Mucosa of descending colon (tissue), 3 donors: ENCODE measurements at regions not wholly inside any gene's neighbourhood (a gene's known extent, or its start where the extent isn't known, plus 50 kb on each side); places are given as distances from the start of the nearest gene placed in this dataset.

Experiments
- ATAC-seq: fragments of 200-7000 bp; cut with Tn5 transposase; one replicate; pipeline ENCODE4 v1.9.1; 2020; ENCODE audit warnings: mild to moderate bottlenecking, moderate library complexity
- DNase-seq, 3 donors: peaks; one replicate each; pipeline ENCODE4 v3.0.0-alpha.2; 2020
- H3K36me3 ChIP-seq: fragments of 200-600 bp; one replicate; pipeline ENCODE4 v1.8.0; 2021; ENCODE audit warnings: low read depth, mild to moderate bottlenecking
- H3K4me1 ChIP-seq: fragments of 200-600 bp; one replicate; pipeline ENCODE4 v1.8.0; 2021; ENCODE audit warnings: low read depth, mild to moderate bottlenecking
- H3K4me3 ChIP-seq: fragments of 200-600 bp; one replicate; pipeline ENCODE4 v1.8.0; 2021; ENCODE audit warnings: mild to moderate bottlenecking
- H3K9me3 ChIP-seq: fragments of 200-600 bp; one replicate; pipeline ENCODE4 v1.8.0; 2021; ENCODE audit warnings: mild to moderate bottlenecking
- CTCF ChIP-seq: fragments of 200-600 bp; IDR thresholded peaks from one replicate; pipeline ENCODE4 v1.8.0; 2022; ENCODE audit warnings: antibody characterized with exemption, mild to moderate bottlenecking
- intact Hi-C, 2 donors: fragments of 100-400 bp; cut with DNase I in 1 of 2; cut with micrococcal nuclease in 1 of 2; formaldehyde crosslinking; loops; one replicate each; pipeline versions ENCODE4 v1.11.0 to v1.11.1; 2022; cut with DNase I, micrococcal nuclease
- donor health status: DM: no; HTN: no; CAD: no; lungs with moderate emphysema.
- donor health status: DM: no; HTN: no; CAD: no.
- donor health status: DM: no; HTN: yes; CAD: no.

GRCh38 chr3:3606321-3606720 is 192.9 kb upstream of the LRRN1 start:
- H3K4me3 ChIP-seq = no peak overlapping the region
- H3K9me3 ChIP-seq = no peaks in the 10 kb centered on the region
- ATAC-seq (no peak), DNase-seq (no peak)
- H3K36me3 ChIP-seq = no peaks in the 10 kb centered on the region
- intact Hi-C loops = no loop called here
- no peaks in the 10 kb centered on the region for H3K4me1 ChIP-seq
- TF ChIP-seq CTCF = no peak

- intact Hi-C loops = no loop called here
- Histone ChIP-seq H3K9me3 (no peaks in the 10 kb centered on the region), H3K4me1 (no peaks in the 10 kb centered on the region), H3K36me3 (no peaks in the 10 kb centered on the region), H3K4me3 (no peak overlapping the region)
- no peak for TF ChIP-seq CTCF
- DNase-seq (no peak), ATAC-seq (no peak)
These were observed 194.0 kb upstream of the LRRN1 start for GRCh38 chr3:3605226-3605625.

- no peaks in the 10 kb centered on the region for H3K36me3 ChIP-seq
- no peaks in the 10 kb centered on the region for H3K9me3 ChIP-seq
- no peak for TF ChIP-seq CTCF
- H3K4me1 ChIP-seq = no peaks in the 10 kb centered on the region
- no peak for DNase-seq
- no peak overlapping the region for H3K4me3 ChIP-seq
- intact Hi-C loops = no loop called here
- ATAC-seq = no peak
These were observed 195.9 kb upstream of the LRRN1 start for GRCh38 chr3:3603351-3603750.

- H3K4me1 ChIP-seq = no peaks in the 10 kb centered on the region
- H3K4me3 ChIP-seq = no peak overlapping the region
- no peak for DNase-seq
- no peak for TF ChIP-seq CTCF
- no peak for ATAC-seq
- no peaks in the 10 kb centered on the region for H3K9me3 ChIP-seq
- intact Hi-C loops = no loop called here
- no peaks in the 10 kb centered on the region for H3K36me3 ChIP-seq
These were observed 198.4 kb upstream of the LRRN1 start for GRCh38 chr3:3600665-3601340.

- no peak for DNase-seq
- H3K4me1 ChIP-seq = no peaks in the 10 kb centered on the region
- no peak for TF ChIP-seq CTCF
- H3K9me3 ChIP-seq = no peaks in the 10 kb centered on the region
- no peak for ATAC-seq
- no peak overlapping the region for H3K4me3 ChIP-seq
- H3K36me3 ChIP-seq = no peaks in the 10 kb centered on the region
- intact Hi-C loops = no loop called here
These were observed 200.2 kb upstream of the LRRN1 start for GRCh38 chr3:3599016-3599415.

- Histone ChIP-seq H3K4me1 (no peaks in the 10 kb centered on the region), H3K4me3 (no peak overlapping the region), H3K9me3 (no peaks in the 10 kb centered on the region), H3K36me3 (no peaks in the 10 kb centered on the region)
- intact Hi-C loops = no loop called here
- no peak for ATAC-seq
- TF ChIP-seq CTCF = no peak
- DNase-seq = no peak
These were observed 204.2 kb upstream of the LRRN1 start for GRCh38 chr3:3594986-3595385.
